Pancreas (tissue), 10 donors: ENCODE measurements at regions not wholly inside any gene's neighbourhood (a gene's known extent, or its start where the extent isn't known, plus 50 kb on each side); places are given as distances from the start of the nearest gene placed in this dataset.

ENCODE experiments used
- ATAC-seq, 4 donors: fragments of 200-7000 bp; cut with Tn5 transposase; one replicate each; pipeline versions ENCODE4 v1.8.0 to v1.9.1; 2020; ENCODE audit warnings: mild to moderate bottlenecking in 4 of 4, moderate library complexity in 4 of 4
- DNase-seq, 6 donors: peaks; one replicate each; pipeline ENCODE4 v3.0.0-alpha.2; 2020
- FAIRE-seq: peaks from 2 replicates; lab custom pipeline; 2012; peaks lifted over from hg19 to GRCh38; lab: Jason Lieb, UNC
- H3K27ac ChIP-seq, 4 donors: fragments of 200-600 bp; sonication (generic); 1 replicate in 3 of 4; 2 replicates in 1 of 4; pipeline versions ENCODE4 v1.5.0 to v1.8.0; 2020
- H3K27me3 ChIP-seq, 4 donors: fragments of 200-600 bp; one replicate each; pipeline ENCODE4 v1.8.0; 2021
- H3K36me3 ChIP-seq, 3 donors: fragments of 200-600 bp; sonication (generic) in 1 of 3; one replicate each; pipeline versions ENCODE4 v1.5.0 to v1.8.0; 2020 to 2021
- H3K4me1 ChIP-seq, 3 donors: fragments of 200-600 bp; one replicate each; pipeline ENCODE4 v1.8.0; 2021
- H3K4me3 ChIP-seq, 4 donors: fragments of 200-600 bp; sonication (generic) in 2 of 4; one replicate each; pipeline versions ENCODE4 v1.5.0 to v1.8.0; 2020 to 2021
- H3K9me3 ChIP-seq, 4 donors: fragments of 200-600 bp; one replicate each; pipeline ENCODE4 v1.8.0; 2021
- CTCF ChIP-seq, 4 donors: fragments of 200-600 bp; sonication (generic) in 3 of 4; IDR thresholded peaks; one replicate each; pipeline versions ENCODE4 v1.5.0 to v1.8.0; 2021; ENCODE audit warnings: antibody characterized with exemption in 4 of 4
- WGBS, 2 donors: extraction: QIAGEN DNeasy Blood & Tissue Kit; methylation state at CpG; one replicate each; pipeline ENCODE4 v1.1.7; 2013; 5-methylcytosine and 5-hydroxymethylcytosine counted together
- intact Hi-C, 3 donors: fragments of 100-400 bp; cut with DNase I; formaldehyde crosslinking; loops; one replicate each; pipeline versions ENCODE4 v1.11.1 to v1.14.2; 2022
- donor health status: healthy with polysubstance abuse.
- donor health status: DM: no; HTN: no; CAD: no; lungs with moderate emphysema.
- donor health status: DM: no; HTN: no; CAD: no.
- donor health status: control.
- donor health status: control.
- donor health status: Bipolar disorder and iron deficiency.
- donor health status: DM: yes; HTN: yes; CAD: no.
- donor health status: DM: no; HTN: no; CAD: no.
- donor health status: DM: no; HTN: no; CAD: no.
- donor health status: DM: yes; HTN: yes; CAD: no.

GRCh38 chr13:79155883-79156282 lies 250.2 kb downstream of the RBM26 start:
- H3K9me3 ChIP-seq: no peaks in the 10 kb centered on the region
- WGBS, 2 donors: 12 to 13% methylated on average over 2 of the region's 2 CpGs
- FAIRE-seq (no peak), DNase-seq (no peak), ATAC-seq (no peak)
- H3K4me3 ChIP-seq: no peak overlapping the region
- no peak for TF ChIP-seq CTCF (IDR thresholded peaks at IDR 0.05)
- no peaks in the 10 kb centered on the region for H3K36me3 ChIP-seq
- H3K4me1 ChIP-seq: no peaks in the 10 kb centered on the region
- intact Hi-C loops: no loop called here
- no peaks in the 10 kb centered on the region for H3K27me3 ChIP-seq
- no peak overlapping the region for H3K27ac ChIP-seq

DNA sequence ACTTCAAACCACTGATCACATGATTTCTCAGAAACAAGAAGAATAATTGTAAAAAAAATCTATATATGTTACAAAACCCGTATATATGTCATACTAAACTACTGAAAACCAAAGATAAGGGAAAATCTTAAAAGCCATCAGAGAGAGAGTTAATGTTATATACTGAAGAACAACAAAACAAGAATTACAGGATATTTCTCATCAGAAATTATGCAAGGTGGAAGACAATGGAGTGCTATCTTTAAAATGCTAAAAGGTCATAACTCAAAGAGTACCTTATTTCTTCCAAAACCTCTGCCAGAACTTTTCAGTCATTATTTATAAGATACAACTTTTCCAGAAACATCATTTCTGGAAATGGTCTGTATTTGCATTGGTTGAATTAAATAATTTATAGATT lies 256.8 kb downstream of the RBM26 start:
- no peaks in the 10 kb centered on the region for H3K9me3 ChIP-seq
- intact Hi-C loops: no loop called here
- H3K4me3 ChIP-seq: no peak overlapping the region
- H3K36me3 ChIP-seq: no peaks in the 10 kb centered on the region
- no peaks in the 10 kb centered on the region for H3K4me1 ChIP-seq
- 37 to 39% methylated on average over 1 of the region's 1 CpG for WGBS, 2 donors
- no peak overlapping the region for H3K27ac ChIP-seq
- no peak for TF ChIP-seq CTCF (IDR thresholded peaks at IDR 0.05)
- no peaks in the 10 kb centered on the region for H3K27me3 ChIP-seq
- ATAC-seq: no peak
- no peak for DNase-seq
- FAIRE-seq: no peak

- Histone ChIP-seq H3K4me1 (no peaks in the 10 kb centered on the region), H3K27ac (no peak overlapping the region), H3K27me3 (no peaks in the 10 kb centered on the region), H3K9me3 (no peaks in the 10 kb centered on the region), H3K4me3 (no peak overlapping the region), H3K36me3 (no peaks in the 10 kb centered on the region)
- DNase-seq (no peak), ATAC-seq (no peak), FAIRE-seq (no peak)
- TF ChIP-seq CTCF (IDR thresholded peaks at IDR 0.05): no peak
- 61 to 79% methylated on average over 3 of the region's 3 CpGs for WGBS, 2 donors
- intact Hi-C loops: no loop called here
These were observed 265.0 kb downstream of the RBM26 start for GRCh38 chr13:79141082-79141481.

DNA sequence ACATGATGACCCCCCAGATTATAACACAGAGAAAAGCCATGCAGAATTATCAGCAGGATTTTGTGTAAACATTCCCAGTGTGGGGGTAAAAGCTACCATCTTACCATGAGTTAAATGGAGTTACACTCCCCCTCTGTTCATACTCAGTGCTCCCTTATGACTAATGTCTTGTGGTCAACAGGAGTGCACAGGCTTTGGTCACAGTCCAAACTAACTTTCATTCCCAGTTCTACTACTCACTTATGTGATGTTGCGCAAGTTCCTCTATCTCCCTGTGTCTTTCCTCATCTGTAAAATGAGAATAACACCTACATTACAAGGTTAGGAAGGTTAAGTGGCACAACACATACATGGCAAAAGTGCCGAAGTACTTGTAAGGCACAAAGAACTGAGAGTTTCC lies 277.9 kb downstream of the RBM26 start:
- Histone ChIP-seq H3K4me3 (no peak overlapping the region), H3K4me1 (no peaks in the 10 kb centered on the region), H3K9me3 (no peaks in the 10 kb centered on the region), H3K36me3 (no peaks in the 10 kb centered on the region), H3K27me3 (no peaks in the 10 kb centered on the region), H3K27ac (no peak overlapping the region)
- ATAC-seq (peak in 1 of 4 donors; percentile 27), DNase-seq (no peak), FAIRE-seq (no peak)
- 76 to 83% methylated on average over 2 of the region's 2 CpGs for WGBS, 2 donors
- no peak for TF ChIP-seq CTCF (IDR thresholded peaks at IDR 0.05)
- intact Hi-C loops: no loop called here

DNA sequence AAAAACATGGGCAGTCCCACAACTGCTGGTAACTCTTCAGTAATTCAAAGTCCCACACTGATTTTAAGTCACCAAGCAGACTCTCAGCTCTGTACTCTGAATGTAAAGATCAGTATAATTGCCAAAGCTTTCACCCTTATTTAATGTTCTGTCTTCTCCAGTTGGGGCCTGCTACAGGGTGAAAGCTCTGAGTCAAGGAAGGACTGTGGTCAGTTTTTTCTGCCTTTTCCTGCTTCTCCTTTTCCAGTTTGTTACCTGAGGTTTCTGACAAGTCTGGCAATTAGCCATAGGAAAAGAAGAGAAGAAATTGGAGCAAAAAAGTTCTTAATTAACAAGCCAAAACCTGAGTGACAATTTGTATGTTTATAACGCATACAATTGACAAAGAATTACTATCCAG lies 279.3 kb downstream of the RBM26 start:
- no peak for TF ChIP-seq CTCF (IDR thresholded peaks at IDR 0.05)
- Histone ChIP-seq H3K36me3 (no peaks in the 10 kb centered on the region), H3K4me1 (no peaks in the 10 kb centered on the region), H3K27ac (no peak overlapping the region), H3K27me3 (no peaks in the 10 kb centered on the region), H3K9me3 (no peaks in the 10 kb centered on the region), H3K4me3 (no peak overlapping the region)
- 60 to 74% methylated on average over 1 of the region's 1 CpG for WGBS, 2 donors
- ATAC-seq (no peak), DNase-seq (no peak), FAIRE-seq (no peak)
- intact Hi-C loops: no loop called here
